Karpas-422 (cell line): ENCODE measurements at regions not wholly inside any gene's neighbourhood (a gene's known extent, or its start where the extent isn't known, plus 50 kb on each side); places are given as distances from the start of the nearest gene placed in this dataset.

ENCODE experiments used
- DNase-seq: peaks from one replicate; pipeline ENCODE4 v3.0.0-alpha.2; 2015
- H2AFZ ChIP-seq: fragments of 200-600 bp; sonication (generic); 2 replicates; pipeline ENCODE4 v1.6.1; 2014; ENCODE audit warnings: antibody characterized with exemption, low read length, mixed read lengths
- H3K27ac ChIP-seq: fragments of 200-600 bp; sonication (generic); 2 replicates; pipeline ENCODE4 v1.5.1; 2014; ENCODE audit warnings: mild to moderate bottlenecking, low read length, moderate library complexity
- H3K27me3 ChIP-seq: fragments of 200-600 bp; sonication (generic); 2 replicates; pipeline ENCODE4 v1.6.1; 2014; ENCODE audit warnings: low read length, mixed read lengths
- H3K36me3 ChIP-seq: fragments of 200-600 bp; sonication (generic); 2 replicates; pipeline ENCODE4 v1.6.1; 2014; ENCODE audit warnings: low read length, mixed read lengths; ENCODE audit not compliant: insufficient read depth
- H3K4me1 ChIP-seq: fragments of 200-600 bp; sonication (generic); 2 replicates; pipeline ENCODE4 v1.6.1; 2014; ENCODE audit warnings: mild to moderate bottlenecking, low read length, mixed read lengths
- H3K4me2 ChIP-seq: fragments of 200-600 bp; sonication (generic); 2 replicates; pipeline ENCODE4 v1.6.1; 2014; ENCODE audit warnings: low read length, low read depth, mild to moderate bottlenecking; ENCODE audit not compliant: poor library complexity, severe bottlenecking
- H3K4me3 ChIP-seq: fragments of 200-600 bp; sonication (generic); 2 replicates; pipeline ENCODE4 v1.5.1; 2014; ENCODE audit warnings: mild to moderate bottlenecking, antibody characterized with exemption, low read length, mixed read lengths
- H3K79me2 ChIP-seq: fragments of 200-600 bp; sonication (generic); 2 replicates; pipeline ENCODE4 v1.6.1; 2014; ENCODE audit warnings: mild to moderate bottlenecking, low read length, mixed read lengths
- H3K9ac ChIP-seq: fragments of 200-600 bp; sonication (generic); 2 replicates; pipeline ENCODE4 v1.6.0; 2014; ENCODE audit warnings: low read length
- H3K9me2 ChIP-seq: fragments of 200-600 bp; sonication (generic), shearing (Covaris generic); replicated peaks from 2 replicates; pipeline ENCODE4 v1.6.0; 2014; ENCODE audit warnings: mild to moderate bottlenecking, low read length, moderate library complexity; ENCODE audit not compliant: insufficient read depth
- H3K9me3 ChIP-seq: fragments of 300-700, 200-600 bp; sonication (generic); 2 replicates; pipeline ENCODE4 v1.6.1; 2014; ENCODE audit warnings: low read length, mixed read lengths
- H4K20me1 ChIP-seq: fragments of 200-600 bp; sonication (generic); 2 replicates; pipeline ENCODE4 v1.6.1; 2014; ENCODE audit warnings: mild to moderate bottlenecking, antibody characterized with exemption, low read length, low read depth; ENCODE audit not compliant: insufficient read depth

DNA sequence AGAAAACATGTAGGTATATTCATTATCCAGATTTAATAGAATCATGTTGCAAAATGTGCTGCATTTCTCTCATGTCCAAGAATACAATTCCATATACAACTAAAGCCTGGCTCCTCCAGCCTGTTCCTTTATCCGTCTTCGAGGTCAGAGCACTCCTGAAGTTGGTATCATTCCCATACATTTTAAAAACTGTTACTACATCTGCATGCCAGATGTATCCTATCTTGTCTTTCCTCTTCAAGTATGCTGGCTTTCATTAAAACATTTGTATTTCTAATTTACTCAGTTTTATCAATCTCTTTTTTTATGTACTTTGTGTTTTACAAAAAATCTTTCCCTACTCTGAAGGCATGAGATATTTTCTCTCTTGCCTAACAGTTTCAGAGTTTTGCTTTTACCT, 536.6 kb upstream of the USP24 start:
- Histone ChIP-seq H3K9me3 (no peaks in the 10 kb centered on the region), H2AFZ (no peak overlapping the region), H3K4me1 (no peaks in the 10 kb centered on the region), H4K20me1 (no peaks in the 10 kb centered on the region), H3K4me2 (no peak overlapping the region), H3K9ac (no peak overlapping the region), H3K27ac (no peak overlapping the region), H3K4me3 (no peak overlapping the region), H3K79me2 (no peaks in the 10 kb centered on the region), H3K27me3 (no peaks in the 10 kb centered on the region), H3K36me3 (no peaks in the 10 kb centered on the region), H3K9me2 (no peaks in the 10 kb centered on the region; the same call in 1 of the 2 replicates)
- DNase-seq, result no peak

GRCh38 chr1:55750628-55750995, 535.4 kb upstream of the USP24 start:
- no peak for DNase-seq
- no peak overlapping the region for H2AFZ ChIP-seq
- no peaks in the 10 kb centered on the region for H3K4me1 ChIP-seq
- no peak overlapping the region for H3K9ac ChIP-seq
- H3K4me2 ChIP-seq, result no peak overlapping the region
- no peak overlapping the region for H3K27ac ChIP-seq
- H3K27me3 ChIP-seq, result no peaks in the 10 kb centered on the region
- no peaks in the 10 kb centered on the region for H3K36me3 ChIP-seq
- no peaks in the 10 kb centered on the region for H4K20me1 ChIP-seq
- H3K79me2 ChIP-seq, result no peaks in the 10 kb centered on the region
- no peaks in the 10 kb centered on the region; the same call in 1 of the 2 replicates for H3K9me2 ChIP-seq
- H3K4me3 ChIP-seq, result no peak overlapping the region
- no peaks in the 10 kb centered on the region for H3K9me3 ChIP-seq

DNA sequence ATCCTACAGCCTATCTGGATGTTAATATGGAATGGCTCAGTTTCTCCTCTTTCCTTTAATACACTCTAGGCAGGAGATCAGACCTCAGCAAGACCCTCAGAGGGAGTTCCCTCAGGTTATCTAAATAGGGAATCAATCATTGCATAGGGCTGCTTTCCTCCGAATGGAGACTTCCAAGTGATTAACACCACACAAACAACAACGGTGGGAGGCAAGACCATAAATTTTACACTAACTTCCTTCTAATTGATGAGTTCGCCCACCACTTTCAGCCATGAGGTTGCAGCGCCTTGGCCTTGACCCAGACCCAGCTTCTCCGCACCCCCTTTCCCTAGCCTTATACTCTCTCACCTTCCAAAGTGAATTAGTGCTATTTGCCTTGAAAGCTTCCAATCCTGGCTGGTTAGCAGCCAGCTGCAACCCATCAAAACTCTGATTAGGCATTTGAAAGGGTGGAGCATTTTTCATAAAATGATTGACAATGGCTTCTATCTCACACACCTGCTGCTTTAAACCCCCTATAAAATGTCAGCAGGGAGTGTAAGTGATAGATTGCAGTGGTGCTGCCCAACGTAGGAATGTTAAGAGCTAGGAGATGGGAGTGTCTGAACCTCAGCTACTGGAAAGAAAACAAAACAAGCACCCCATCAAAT, 534.9 kb upstream of the USP24 start:
- Histone ChIP-seq H3K36me3 (no peaks in the 10 kb centered on the region), H2AFZ (no peak overlapping the region), H4K20me1 (no peaks in the 10 kb centered on the region), H3K27me3 (no peaks in the 10 kb centered on the region), H3K79me2 (no peaks in the 10 kb centered on the region), H3K4me2 (no peak overlapping the region), H3K4me3 (no peak overlapping the region), H3K9me3 (no peaks in the 10 kb centered on the region), H3K27ac (no peak overlapping the region), H3K9me2 (no peaks in the 10 kb centered on the region; the same call in 1 of the 2 replicates), H3K4me1 (no peaks in the 10 kb centered on the region), H3K9ac (no peak overlapping the region)
- no peak for DNase-seq

- Histone ChIP-seq H3K4me1 (no peaks in the 10 kb centered on the region), H4K20me1 (no peaks in the 10 kb centered on the region), H3K9ac (no peak overlapping the region), H3K9me2 (peaks cover 3% of the 10 kb centered on the region; the same call in 1 of the 2 replicates), H2AFZ (no peak overlapping the region), H3K9me3 (no peaks in the 10 kb centered on the region), H3K27me3 (no peaks in the 10 kb centered on the region), H3K27ac (no peak overlapping the region), H3K4me3 (no peak overlapping the region), H3K4me2 (no peak overlapping the region), H3K36me3 (no peaks in the 10 kb centered on the region), H3K79me2 (no peaks in the 10 kb centered on the region)
- no peak for DNase-seq
These were observed 532.3 kb upstream of the USP24 start for GRCh38 chr1:55747408-55747841.

DNA sequence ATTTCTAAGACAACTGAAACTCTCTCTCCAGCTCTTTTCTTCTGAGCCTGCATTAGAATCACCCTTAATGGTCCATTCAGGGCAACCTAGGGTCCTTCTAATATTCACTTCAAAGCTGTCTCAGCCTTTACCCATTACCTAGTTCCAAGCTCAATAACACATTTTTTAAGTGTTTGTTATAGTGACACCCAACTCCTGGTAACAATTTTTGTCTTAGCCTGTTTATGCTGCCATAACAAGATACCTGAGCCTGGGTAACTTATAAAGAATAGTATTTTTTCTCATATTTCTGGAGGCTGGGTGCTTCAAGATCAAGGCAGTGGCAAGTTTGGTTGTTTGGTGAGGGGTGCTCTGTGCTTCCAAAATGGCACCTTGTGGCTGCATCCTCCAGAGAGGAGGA, 531.5 kb upstream of the USP24 start:
- no peaks in the 10 kb centered on the region for H3K9me3 ChIP-seq
- H4K20me1 ChIP-seq, result no peaks in the 10 kb centered on the region
- H3K9me2 ChIP-seq, result peaks cover 3% of the 10 kb centered on the region; the same call in 1 of the 2 replicates
- no peak for DNase-seq
- H3K27ac ChIP-seq, result no peak overlapping the region
- no peak overlapping the region for H3K9ac ChIP-seq
- no peaks in the 10 kb centered on the region for H3K79me2 ChIP-seq
- no peaks in the 10 kb centered on the region for H3K27me3 ChIP-seq
- H3K4me3 ChIP-seq, result no peak overlapping the region
- no peak overlapping the region for H2AFZ ChIP-seq
- no peaks in the 10 kb centered on the region for H3K36me3 ChIP-seq
- H3K4me2 ChIP-seq, result no peak overlapping the region
- no peaks in the 10 kb centered on the region for H3K4me1 ChIP-seq

DNA sequence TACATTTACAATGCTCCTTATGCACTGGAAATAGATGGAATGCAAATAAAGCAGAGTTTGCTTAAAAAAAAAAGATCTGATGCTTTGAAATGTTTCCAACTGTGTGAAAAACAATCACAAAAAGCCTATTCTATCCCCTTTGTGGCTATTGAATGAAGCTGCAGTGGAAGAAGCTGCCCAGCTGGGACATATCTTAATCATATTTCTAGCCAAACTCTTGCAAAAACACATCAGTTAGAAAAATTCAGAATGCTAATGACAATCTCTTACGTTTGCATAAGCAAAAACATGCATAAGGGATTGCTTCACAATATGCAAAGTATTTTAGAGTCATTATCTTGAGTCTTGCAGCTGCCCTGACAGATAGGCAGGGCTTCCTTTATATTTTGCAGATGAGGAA, 526.4 kb upstream of the USP24 start:
- H3K4me2 ChIP-seq, result no peak overlapping the region
- peaks cover 3% of the 10 kb centered on the region; the same call in 1 of the 2 replicates for H3K9me2 ChIP-seq
- no peak overlapping the region for H2AFZ ChIP-seq
- no peaks in the 10 kb centered on the region for H4K20me1 ChIP-seq
- no peaks in the 10 kb centered on the region for H3K79me2 ChIP-seq
- H3K4me1 ChIP-seq, result no peaks in the 10 kb centered on the region
- H3K27me3 ChIP-seq, result no peaks in the 10 kb centered on the region
- no peak for DNase-seq
- H3K9ac ChIP-seq, result no peak overlapping the region
- H3K9me3 ChIP-seq, result no peaks in the 10 kb centered on the region
- H3K4me3 ChIP-seq, result no peak overlapping the region
- no peak overlapping the region for H3K27ac ChIP-seq
- no peaks in the 10 kb centered on the region for H3K36me3 ChIP-seq

GRCh38 chr1:55735106-55735505, 519.9 kb upstream of the USP24 start:
- no peaks in the 10 kb centered on the region for H3K36me3 ChIP-seq
- no peak overlapping the region for H3K4me3 ChIP-seq
- no peak overlapping the region for H3K4me2 ChIP-seq
- H3K9ac ChIP-seq, result no peak overlapping the region
- no peak overlapping the region for H3K27ac ChIP-seq
- H3K9me3 ChIP-seq, result no peaks in the 10 kb centered on the region
- no peaks in the 10 kb centered on the region for H3K79me2 ChIP-seq
- no peak for DNase-seq
- H3K4me1 ChIP-seq, result no peaks in the 10 kb centered on the region
- H4K20me1 ChIP-seq, result no peaks in the 10 kb centered on the region
- H2AFZ ChIP-seq, result no peak overlapping the region
- no peaks in the 10 kb centered on the region for H3K27me3 ChIP-seq
- no peaks in the 10 kb centered on the region for H3K9me2 ChIP-seq

DNA sequence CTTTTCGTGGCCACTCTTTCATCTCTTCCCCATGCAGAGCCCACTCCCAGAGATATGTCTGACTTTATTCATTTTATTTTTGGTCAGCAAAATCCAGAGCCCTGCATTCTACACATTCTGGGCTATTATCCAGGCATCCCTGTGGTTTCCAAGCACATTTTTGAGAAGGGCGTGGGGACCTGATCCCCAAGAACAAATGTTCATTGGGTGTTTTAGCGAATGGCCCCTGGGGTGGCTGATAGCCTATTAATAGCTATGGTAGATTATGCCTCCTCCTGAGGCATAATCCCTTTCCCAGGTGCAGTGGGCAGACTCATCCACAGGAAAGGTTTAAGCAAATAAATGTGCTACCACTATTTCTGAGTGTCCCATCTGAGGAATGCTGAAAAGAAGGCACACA, 511.8 kb upstream of the USP24 start:
- Histone ChIP-seq H3K9me3 (no peaks in the 10 kb centered on the region), H4K20me1 (no peaks in the 10 kb centered on the region), H3K4me2 (no peak overlapping the region), H3K79me2 (no peaks in the 10 kb centered on the region), H3K36me3 (no peaks in the 10 kb centered on the region), H3K9ac (no peak overlapping the region), H3K27ac (no peak overlapping the region), H3K4me3 (no peak overlapping the region), H3K4me1 (no peaks in the 10 kb centered on the region), H2AFZ (no peak overlapping the region), H3K9me2 (no peaks in the 10 kb centered on the region), H3K27me3 (no peaks in the 10 kb centered on the region)
- DNase-seq, result no peak
